B cell (primary cell): ENCODE measurements at regions not wholly inside any gene's neighbourhood (a gene's known extent, or its start where the extent isn't known, plus 50 kb on each side); places are given as distances from the start of the nearest gene placed in this dataset.

Experiments
- ATAC-seq: fragments of 200-7000 bp; cut with Tn5 transposase; one replicate; pipeline ENCODE4 v1.10.0; 2021; ENCODE audit warnings: low read depth, mild to moderate bottlenecking, moderate number of reproducible peaks, moderate library complexity
- CTCF ChIA-PET: fragments of 350-600 bp; sonication (Branson Sonifier 250); formaldehyde crosslinking; loops from one replicate; lab custom pipeline; 2021; ENCODE audit warnings: antibody characterized with exemption, inconsistent platforms; lab: Charles Lee
- POLR2A ChIA-PET: fragments of 350-600 bp; sonication (Branson Sonifier 250); formaldehyde crosslinking; loops from one replicate; lab custom pipeline; 2021; ENCODE audit warnings: antibody characterized with exemption; lab: Charles Lee
- DNase-seq: peaks from one replicate; pipeline ENCODE4 v3.0.0; 2013
- H2AFZ ChIP-seq: 2 replicates; pipeline ENCODE4 v1.6.1; 2012; ENCODE audit warnings: mild to moderate bottlenecking, low read depth, low read length; ENCODE audit not compliant: insufficient read depth, poor library complexity, severe bottlenecking
- H3K27ac ChIP-seq, 2 donors: 1 replicate in 1 of 2; 2 replicates in 1 of 2; pipeline ENCODE4 v1.5.1; 2012 to 2013; ENCODE audit warnings: low read length in 2 of 2, mild to moderate bottlenecking in 2 of 2, moderate library complexity in 1 of 2
- H3K27me3 ChIP-seq, 4 experiments: fragments of 200-600 bp in 1 of 4; sonication (generic) in 1 of 4; replicated peaks in 1 of 4; 1 replicate in 2 of 4; 2 replicates in 2 of 4; pipeline versions ENCODE4 v1.6.1 to v1.7.0; 2013 to 2016; ENCODE audit warnings: low read length in 3 of 4, mild to moderate bottlenecking in 2 of 4, mixed read lengths in 1 of 4, moderate library complexity in 1 of 4; ENCODE audit not compliant: insufficient read depth in 4 of 4, control insufficient read depth in 3 of 4; ENCODE audit errors: control extremely low read depth in 1 of 4
- H3K36me3 ChIP-seq, 2 experiments: replicated peaks in 1 of 2; 1 replicate in 1 of 2; 2 replicates in 1 of 2; pipeline versions ENCODE4 v1.6.1 to v1.7.1; 2013; ENCODE audit warnings: low read length in 1 of 2; ENCODE audit not compliant: insufficient read depth in 2 of 2, control insufficient read depth in 1 of 2; ENCODE audit errors: control extremely low read depth in 1 of 2, extremely low read depth in 1 of 2
- H3K4me1 ChIP-seq, 2 donors: fragments of 200-600 bp in 1 of 2; sonication (generic) in 1 of 2; 1 replicate in 1 of 2; 2 replicates in 1 of 2; pipeline versions ENCODE4 v1.5.1 to v1.6.1; 2013 to 2017; ENCODE audit warnings: low read length in 2 of 2; ENCODE audit not compliant: control insufficient read depth in 2 of 2, insufficient read depth in 2 of 2
- H3K4me2 ChIP-seq: replicated peaks from 2 replicates; pipeline ENCODE3; 2012; ENCODE audit warnings: mild to moderate bottlenecking, low read depth, low read length; ENCODE audit not compliant: poor library complexity, severe bottlenecking
- H3K4me3 ChIP-seq, 5 experiments: fragments of 200-600 bp in 1 of 5; sonication (generic) in 1 of 5; 1 replicate in 3 of 5; 2 replicates in 2 of 5; pipeline versions ENCODE4 v1.5.1 to v1.7.0; 2011 to 2016; ENCODE audit warnings: low read length in 4 of 5, mild to moderate bottlenecking in 4 of 5, low read depth in 2 of 5, control low read depth in 1 of 5, moderate library complexity in 1 of 5; ENCODE audit not compliant: insufficient read depth in 1 of 5; ENCODE audit errors: control extremely low read depth in 1 of 5, extremely low read depth in 1 of 5
- H3K79me2 ChIP-seq: fragments of 200-600 bp; sonication (generic); one replicate; pipeline ENCODE4 v1.6.0; 2016; ENCODE audit warnings: low read length; ENCODE audit not compliant: control insufficient read depth, insufficient read depth
- H3K9ac ChIP-seq: fragments of 200-600 bp; sonication (generic); 2 replicates; pipeline ENCODE4 v1.6.1; 2017; ENCODE audit warnings: mild to moderate bottlenecking, low read length, moderate library complexity
- H3K9me3 ChIP-seq, 3 donors: one replicate each; pipeline versions ENCODE4 v1.6.1 to v1.7.1; 2013; ENCODE audit warnings: low read length in 2 of 3; ENCODE audit not compliant: control insufficient read depth in 2 of 3, insufficient read depth in 1 of 3; ENCODE audit errors: control extremely low read depth in 1 of 3
- H4K20me1 ChIP-seq: 2 replicates; pipeline ENCODE4 v1.6.0; 2012; ENCODE audit warnings: mild to moderate bottlenecking, low read length; ENCODE audit not compliant: insufficient read depth, control insufficient read depth, poor library complexity, severe bottlenecking
- H3K27ac Mint-ChIP-seq: one replicate; pipeline ENCODE4 v1.8.0; 2021; ENCODE audit warnings: mixed read lengths
- H3K27me3 Mint-ChIP-seq: one replicate; pipeline ENCODE4 v1.8.0; 2021; ENCODE audit warnings: mixed read lengths
- H3K4me1 Mint-ChIP-seq: one replicate; pipeline ENCODE4 v1.8.0; 2021; ENCODE audit warnings: mixed read lengths
- H3K4me3 Mint-ChIP-seq: one replicate; pipeline ENCODE4 v1.8.0; 2021; ENCODE audit warnings: mixed read lengths
- H3K9me3 Mint-ChIP-seq: one replicate; pipeline ENCODE4 v1.8.0; 2022; ENCODE audit warnings: mixed read lengths; ENCODE audit not compliant: insufficient read depth
- EZH2 ChIP-seq: IDR thresholded peaks from 2 replicates; pipeline ENCODE4 v1.6.1; 2012; ENCODE audit warnings: borderline replicate concordance, low read depth, mild to moderate bottlenecking, moderate library complexity, low read length; ENCODE audit not compliant: insufficient read depth, poor library complexity, severe bottlenecking
- WGBS: methylation state at CpG from one replicate; pipeline ENCODE4 v1.1.5; 2013; ENCODE audit warnings: missing lambda C conversion rate; ENCODE audit not compliant: insufficient coverage; 5-methylcytosine and 5-hydroxymethylcytosine counted together
- intact Hi-C: fragments of 100-400 bp; cut with micrococcal nuclease; formaldehyde crosslinking; loops from one replicate; pipeline ENCODE4 v1.10.0; 2022
- TF ChIP-seq, protein P1 (sequence below): fragments of 200-600 bp; IDR thresholded peaks from one replicate; pipeline ENCODE4 v1.8.0; 2022; ENCODE audit warnings: antibody characterized with exemption, mild to moderate bottlenecking

- Histone ChIP-seq H4K20me1 (no peaks in the 10 kb centered on the region), H3K27ac (no peak overlapping the region), H3K79me2 (no peaks in the 10 kb centered on the region), H3K9ac (no peak overlapping the region), H3K9me3 (peaks cover 0 to 3% (median 0%) of the 10 kb centered on the region in 3 donors), H3K27me3 (no peaks in the 10 kb centered on the region), H3K4me1 (no peaks in the 10 kb centered on the region), H3K4me2 (no peak overlapping the region), H2AFZ (no peak overlapping the region), H3K36me3 (no peaks in the 10 kb centered on the region), H3K4me3 (no peak overlapping the region)
- CTCF ChIA-PET: no interaction called here
- intact Hi-C loops: no loop called here
- no peak for DNase-seq
- Mint-ChIP-seq H3K4me3 (no peak overlapping the region), H3K27ac (no peak overlapping the region), H3K27me3 (no peaks in the 10 kb centered on the region), H3K9me3 (no peaks in the 10 kb centered on the region), H3K4me1 (no peaks in the 10 kb centered on the region)
- no CpG with 5 or more reads among the region's 1 CpG for WGBS
- POLR2A ChIA-PET: no interaction called here
- ATAC-seq: no peak
- TF ChIP-seq EZH2: no peak
- TF ChIP-seq, protein P1, sequence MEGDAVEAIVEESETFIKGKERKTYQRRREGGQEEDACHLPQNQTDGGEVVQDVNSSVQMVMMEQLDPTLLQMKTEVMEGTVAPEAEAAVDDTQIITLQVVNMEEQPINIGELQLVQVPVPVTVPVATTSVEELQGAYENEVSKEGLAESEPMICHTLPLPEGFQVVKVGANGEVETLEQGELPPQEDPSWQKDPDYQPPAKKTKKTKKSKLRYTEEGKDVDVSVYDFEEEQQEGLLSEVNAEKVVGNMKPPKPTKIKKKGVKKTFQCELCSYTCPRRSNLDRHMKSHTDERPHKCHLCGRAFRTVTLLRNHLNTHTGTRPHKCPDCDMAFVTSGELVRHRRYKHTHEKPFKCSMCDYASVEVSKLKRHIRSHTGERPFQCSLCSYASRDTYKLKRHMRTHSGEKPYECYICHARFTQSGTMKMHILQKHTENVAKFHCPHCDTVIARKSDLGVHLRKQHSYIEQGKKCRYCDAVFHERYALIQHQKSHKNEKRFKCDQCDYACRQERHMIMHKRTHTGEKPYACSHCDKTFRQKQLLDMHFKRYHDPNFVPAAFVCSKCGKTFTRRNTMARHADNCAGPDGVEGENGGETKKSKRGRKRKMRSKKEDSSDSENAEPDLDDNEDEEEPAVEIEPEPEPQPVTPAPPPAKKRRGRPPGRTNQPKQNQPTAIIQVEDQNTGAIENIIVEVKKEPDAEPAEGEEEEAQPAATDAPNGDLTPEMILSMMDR: no peak
Measured at GRCh38 chr20:24733416-24733815, 215.7 kb upstream of the CST7 start.

GRCh38 chr20:24734139-24734538, 214.9 kb upstream of the CST7 start:
- DNase-seq (no peak), ATAC-seq (no peak)
- Mint-ChIP-seq H3K27me3 (no peaks in the 10 kb centered on the region), H3K27ac (no peak overlapping the region), H3K9me3 (no peaks in the 10 kb centered on the region), H3K4me3 (no peak overlapping the region), H3K4me1 (peaks cover 2% of the 10 kb centered on the region)
- POLR2A ChIA-PET: no interaction called here
- CTCF ChIA-PET: no interaction called here
- H3K27ac ChIP-seq: no peak overlapping the region
- no peaks in the 10 kb centered on the region for H3K27me3 ChIP-seq
- H3K4me2 ChIP-seq: no peak overlapping the region
- intact Hi-C loops: no loop called here
- H3K79me2 ChIP-seq: no peaks in the 10 kb centered on the region
- TF ChIP-seq, protein P1: no peak
- no peak for TF ChIP-seq EZH2
- no peak overlapping the region for H2AFZ ChIP-seq
- WGBS: 95% methylated on average over 10 of the region's 10 CpGs
- no peak overlapping the region for H3K9ac ChIP-seq
- no peaks in the 10 kb centered on the region for H3K4me1 ChIP-seq
- no peaks in the 10 kb centered on the region for H4K20me1 ChIP-seq
- no peaks in the 10 kb centered on the region for H3K36me3 ChIP-seq
- H3K4me3 ChIP-seq: no peak overlapping the region
- H3K9me3 ChIP-seq: peaks cover 0 to 3% (median 0%) of the 10 kb centered on the region in 3 donors
